ENCODE measurements at regions not wholly inside any gene's neighbourhood (a gene's known extent, or its start where the extent isn't known, plus 50 kb on each side); places are given as distances from the start of the nearest gene placed in this dataset.

- DNase-seq (ENCODE audit: low read depth) = no peak
- H3K4me3 ChIP-seq (ENCODE audit: low read depth, low read length) = no peak overlapping the region
- no peaks in the 10 kb centered on the region for H3K36me3 ChIP-seq (ENCODE audit: control insufficient read depth, insufficient read depth, low read length)
- TF ChIP-seq CTCF (IDR thresholded peaks at IDR 0.05; ENCODE audit: insufficient read depth, low read length, poor library complexity, severe bottlenecking) = no peak
- H3K27me3 ChIP-seq (ENCODE audit: control insufficient read depth, insufficient read depth, low read length) = no peaks in the 10 kb centered on the region
These were observed 87.8 kb downstream of the MIAT start for GRCh38 chr22:26744892-26745808.

GRCh38 chr22:26746311-26746710, 88.9 kb downstream of the MIAT start:
- TF ChIP-seq CTCF (IDR thresholded peaks at IDR 0.05; ENCODE audit: insufficient read depth, low read length, poor library complexity, severe bottlenecking) = no peak
- no peak for DNase-seq (ENCODE audit: low read depth)
- Histone ChIP-seq H3K36me3 (ENCODE audit: control insufficient read depth, insufficient read depth, low read length) (no peaks in the 10 kb centered on the region), H3K4me3 (ENCODE audit: low read depth, low read length) (no peak overlapping the region), H3K27me3 (ENCODE audit: control insufficient read depth, insufficient read depth, low read length) (no peaks in the 10 kb centered on the region)

- Histone ChIP-seq H3K4me3 (ENCODE audit: low read depth, low read length) (no peak overlapping the region), H3K36me3 (ENCODE audit: control insufficient read depth, insufficient read depth, low read length) (no peaks in the 10 kb centered on the region), H3K27me3 (ENCODE audit: control insufficient read depth, insufficient read depth, low read length) (no peaks in the 10 kb centered on the region)
- DNase-seq (ENCODE audit: low read depth) = no peak
- no peak for TF ChIP-seq CTCF (IDR thresholded peaks at IDR 0.05; ENCODE audit: insufficient read depth, low read length, poor library complexity, severe bottlenecking)
These were observed 91.5 kb downstream of the MIAT start for GRCh38 chr22:26748845-26749244.

GRCh38 chr22:26751217-26751616, 93.8 kb downstream of the MIAT start:
- DNase-seq (ENCODE audit: low read depth) = peak; percentile 66
- H3K4me3 ChIP-seq (ENCODE audit: low read depth, low read length) = no peak overlapping the region
- no peak for TF ChIP-seq CTCF (IDR thresholded peaks at IDR 0.05; ENCODE audit: insufficient read depth, low read length, poor library complexity, severe bottlenecking)
- no peaks in the 10 kb centered on the region for H3K27me3 ChIP-seq (ENCODE audit: control insufficient read depth, insufficient read depth, low read length)
- no peaks in the 10 kb centered on the region for H3K36me3 ChIP-seq (ENCODE audit: control insufficient read depth, insufficient read depth, low read length)

GRCh38 chr22:26753125-26753862, 95.9 kb downstream of the MIAT start:
- TF ChIP-seq CTCF (IDR thresholded peaks at IDR 0.05; ENCODE audit: insufficient read depth, low read length, poor library complexity, severe bottlenecking) = no peak
- Histone ChIP-seq H3K4me3 (ENCODE audit: low read depth, low read length) (no peak overlapping the region), H3K27me3 (ENCODE audit: control insufficient read depth, insufficient read depth, low read length) (no peaks in the 10 kb centered on the region), H3K36me3 (ENCODE audit: control insufficient read depth, insufficient read depth, low read length) (no peaks in the 10 kb centered on the region)
- no peak for DNase-seq (ENCODE audit: low read depth)

Measured in kidney epithelial cell (primary cell).